HEK293T (cell line): ENCODE measurements at regions not wholly inside any gene's neighbourhood (a gene's known extent, or its start where the extent isn't known, plus 50 kb on each side); places are given as distances from the start of the nearest gene placed in this dataset.

ENCODE experiments used
- ARNT ChIP-seq: fragments of 450-650 bp; IDR thresholded peaks from 2 replicates; pipeline ENCODE4 v1.6.1; 2017; ENCODE audit warnings: mild to moderate bottlenecking
- BHLHE40 ChIP-seq: fragments of 450-650 bp; IDR thresholded peaks from 2 replicates; pipeline ENCODE4 v1.6.1; 2016; ENCODE audit warnings: mild to moderate bottlenecking, moderate library complexity, borderline replicate concordance
- ELF4 ChIP-seq: fragments of 450-650 bp; IDR thresholded peaks from 2 replicates; pipeline ENCODE4 v1.6.1; 2017; ENCODE audit warnings: antibody characterized with exemption
- FOXK2 ChIP-seq: fragments of 450-650 bp; IDR thresholded peaks from 2 replicates; pipeline ENCODE4 v1.6.1; 2016; ENCODE audit warnings: mild to moderate bottlenecking
- HDGF ChIP-seq: fragments of 450-650 bp; IDR thresholded peaks from 2 replicates; pipeline ENCODE4 v1.6.1; 2017; ENCODE audit warnings: antibody characterized with exemption, borderline replicate concordance
- LEF1 ChIP-seq: fragments of 450-650 bp; IDR thresholded peaks from 2 replicates; pipeline ENCODE4 v1.6.1; 2017; ENCODE audit warnings: mild to moderate bottlenecking, borderline replicate concordance
- SP1 ChIP-seq: fragments of 450-650 bp; IDR thresholded peaks from 2 replicates; pipeline ENCODE4 v1.6.1; 2017
- SUZ12 ChIP-seq: fragments of 450-650 bp; IDR thresholded peaks from 2 replicates; pipeline ENCODE4 v1.6.1; 2016; ENCODE audit warnings: mild to moderate bottlenecking
- TARDBP ChIP-seq: fragments of 450-650 bp; IDR thresholded peaks from 2 replicates; pipeline ENCODE4 v1.6.1; 2016
- TF ChIP-seq, protein P1 (sequence below): fragments of 450-650 bp; IDR thresholded peaks from 2 replicates; pipeline ENCODE4 v1.6.1; 2016

DNA sequence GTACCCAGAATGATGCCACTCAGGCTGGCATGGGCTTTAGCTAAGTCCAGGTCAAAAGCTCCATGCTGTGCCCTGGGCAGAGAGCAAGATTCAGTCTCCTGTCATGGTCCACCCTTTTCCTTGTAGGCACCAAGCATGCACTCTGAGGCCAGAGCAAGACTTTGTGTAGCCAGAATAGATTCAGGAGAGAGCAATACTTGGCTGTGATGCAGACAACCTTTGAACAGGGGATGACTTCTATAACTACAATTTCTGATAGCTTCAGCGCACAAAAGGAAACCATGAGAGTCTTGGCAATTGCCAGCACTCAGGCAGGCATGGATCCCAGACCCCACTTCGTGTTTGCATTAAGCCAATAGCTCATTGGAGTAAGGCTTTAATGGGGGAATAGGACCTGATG lies 510.6 kb downstream of the RAB28 start:
- TF ChIP-seq LEF1 (no peak), HDGF (no peak), TARDBP (no peak), ELF4 (no peak), ARNT (no peak), BHLHE40 (no peak), FOXK2 (no peak), SUZ12 (no peak), SP1 (no peak)
- TF ChIP-seq, protein P1, sequence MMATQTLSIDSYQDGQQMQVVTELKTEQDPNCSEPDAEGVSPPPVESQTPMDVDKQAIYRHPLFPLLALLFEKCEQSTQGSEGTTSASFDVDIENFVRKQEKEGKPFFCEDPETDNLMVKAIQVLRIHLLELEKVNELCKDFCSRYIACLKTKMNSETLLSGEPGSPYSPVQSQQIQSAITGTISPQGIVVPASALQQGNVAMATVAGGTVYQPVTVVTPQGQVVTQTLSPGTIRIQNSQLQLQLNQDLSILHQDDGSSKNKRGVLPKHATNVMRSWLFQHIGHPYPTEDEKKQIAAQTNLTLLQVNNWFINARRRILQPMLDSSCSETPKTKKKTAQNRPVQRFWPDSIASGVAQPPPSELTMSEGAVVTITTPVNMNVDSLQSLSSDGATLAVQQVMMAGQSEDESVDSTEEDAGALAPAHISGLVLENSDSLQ: no peak
